ENCODE measurements at regions not wholly inside any gene's neighbourhood (a gene's known extent, or its start where the extent isn't known, plus 50 kb on each side); places are given as distances from the start of the nearest gene placed in this dataset.
"Not testable (repeated sequence)": the region's sequence is repeated elsewhere in the genome, so short reads cannot be mapped to it uniquely, and the experiment has no call there.

DNA sequence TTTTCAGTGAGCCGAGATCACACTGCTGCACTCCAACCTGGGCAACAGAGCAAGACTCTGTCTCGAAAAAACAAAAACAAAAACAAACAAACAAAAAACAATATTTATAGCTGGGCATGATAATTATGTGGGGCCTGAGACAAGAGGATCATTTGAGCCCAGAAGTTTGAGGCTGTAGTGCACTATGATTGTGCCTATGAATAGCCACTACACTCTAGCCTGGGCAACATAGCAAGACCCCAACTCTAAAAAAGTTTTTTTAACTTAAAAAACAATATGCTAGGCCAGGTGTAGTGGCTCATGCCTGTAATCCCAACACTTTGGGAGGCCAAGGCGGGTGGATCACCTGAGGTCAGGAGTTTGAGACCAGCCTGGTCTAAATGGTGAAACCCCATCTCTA, 77.9 kb upstream of the LRPPRC start:
- CTCF ChIA-PET (ENCODE audit: partially characterized antibody): interaction anchor here (1.5 kb wide), 1 partner anchor 27 kb away, joined by 4 read pairs; no protein-coding TSS in a partner anchor
- H2BK15ac ChIP-seq (ENCODE audit: low read length); H3K56ac ChIP-seq (replicated peaks; ENCODE audit: insufficient read length, low read depth, low read length); H3K18ac ChIP-seq (ENCODE audit: extremely low read depth, low read length); H3K23me2 ChIP-seq (ENCODE audit: low read depth, low read length); H3K36me3 ChIP-seq (ENCODE audit: control insufficient read depth in 2 of 4, insufficient read depth in 4 of 4, low read length in 3 of 4); POLR2A ChIA-PET (ENCODE audit: partially characterized antibody); H3K4me2 ChIP-seq (ENCODE audit: insufficient read depth in 1 of 2, low read depth in 2 of 2, low read length in 2 of 2); H2BK20ac ChIP-seq (ENCODE audit: low read length); H2AFZ ChIP-seq (ENCODE audit: low read length); H3K9ac ChIP-seq (replicated peaks in 1 of 4; ENCODE audit: extremely low read depth in 1 of 4, low read depth in 3 of 4, low read length in 3 of 4); H4K5ac ChIP-seq (ENCODE audit: insufficient read length, low read depth, low read length); H3K27me3 ChIP-seq (replicated peaks in 1 of 4; ENCODE audit: control insufficient read depth in 3 of 4, extremely low read depth in 1 of 4, insufficient read depth in 3 of 4, low read length in 3 of 4); H3K14ac ChIP-seq (ENCODE audit: insufficient read length); H3K23ac ChIP-seq (ENCODE audit: insufficient read length); H4K91ac ChIP-seq (replicated peaks; ENCODE audit: insufficient read length, low read length); H3K79me1 ChIP-seq (ENCODE audit: low read depth, low read length); H2AK5ac ChIP-seq (ENCODE audit: low read depth, low read length); H3K9me3 ChIP-seq (ENCODE audit: insufficient read depth in 2 of 2, low read depth in 1 of 2, low read length in 1 of 2); DNase-seq (ENCODE audit: low read depth in 1 of 2, low spot score in 2 of 2); H4K20me1 ChIP-seq (replicated peaks in 1 of 2; ENCODE audit: control insufficient read depth in 1 of 2, insufficient read depth in 2 of 2, low read length in 2 of 2); H2BK12ac ChIP-seq (ENCODE audit: low read depth, low read length); H3K79me2 ChIP-seq (ENCODE audit: control insufficient read depth in 1 of 2, insufficient read depth in 2 of 2, low read length in 2 of 2); FAIRE-seq; H3K27ac ChIP-seq (ENCODE audit: low read depth, low read length); H3K4ac ChIP-seq (replicated peaks; ENCODE audit: insufficient read length, low read depth, low read length); H2BK120ac ChIP-seq (replicated peaks; ENCODE audit: low read depth, low read length); H3K4me1 ChIP-seq (replicated peaks in 1 of 4; ENCODE audit: control insufficient read depth in 3 of 4, insufficient read depth in 4 of 4, low read length in 3 of 4); H4K8ac ChIP-seq (ENCODE audit: extremely low read depth, insufficient read depth, low read length); H2BK5ac ChIP-seq (ENCODE audit: low read depth, low read length); H3K4me3 ChIP-seq (ENCODE audit: extremely low read depth in 1 of 4, insufficient read depth in 2 of 4, low read depth in 3 of 4, low read length in 4 of 4): not testable (repeated sequence)
- TF ChIP-seq KDM1A (IDR thresholded peaks at IDR 0.05; ENCODE audit: borderline replicate concordance, low read length): peak; percentile 66; the same call in 1 of the 2 replicates
- WGBS, 2 experiments (ENCODE audit: extremely low coverage in 1 of 2, insufficient coverage in 1 of 2, insufficient read length in 1 of 2, insufficient replicate concordance in 2 of 2, low coverage in 1 of 2, low lambda C conversion rate in 2 of 2, missing lambda C conversion rate in 1 of 2): 95% methylated on average over 3 of the region's 3 CpGs; no CpG with 5 or more reads in 1 of the 2 experiments

DNA sequence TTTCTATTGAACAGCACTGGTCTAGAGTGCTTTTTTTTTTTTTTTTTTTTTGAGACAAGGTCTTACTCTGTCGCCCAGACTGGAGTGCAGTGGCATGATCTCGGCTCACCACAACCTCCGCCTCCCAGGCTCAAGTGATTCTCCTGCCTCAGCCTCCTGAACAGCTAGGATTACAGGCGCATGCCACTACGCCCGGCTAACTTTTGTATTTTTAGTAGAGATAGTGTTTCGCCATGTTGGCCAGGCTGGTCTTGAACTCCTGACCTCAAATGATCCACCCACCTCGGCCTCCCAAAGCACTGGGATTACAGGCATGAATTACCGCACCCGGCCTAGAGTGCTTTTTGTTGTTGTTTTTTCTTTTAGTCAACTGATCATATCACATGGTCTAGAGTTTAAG, 79.0 kb upstream of the LRPPRC start:
- H3K18ac ChIP-seq (ENCODE audit: extremely low read depth, low read length); H2AK5ac ChIP-seq (ENCODE audit: low read depth, low read length); H3K23me2 ChIP-seq (ENCODE audit: low read depth, low read length); H3K27me3 ChIP-seq (replicated peaks in 1 of 4; ENCODE audit: control insufficient read depth in 3 of 4, extremely low read depth in 1 of 4, insufficient read depth in 3 of 4, low read length in 3 of 4); H2AFZ ChIP-seq (ENCODE audit: low read length); H2BK12ac ChIP-seq (ENCODE audit: low read depth, low read length); H2BK120ac ChIP-seq (replicated peaks; ENCODE audit: low read depth, low read length); H3K27ac ChIP-seq (ENCODE audit: low read depth, low read length); H3K79me1 ChIP-seq (ENCODE audit: low read depth, low read length); H3K4me1 ChIP-seq (replicated peaks in 1 of 4; ENCODE audit: control insufficient read depth in 3 of 4, insufficient read depth in 4 of 4, low read length in 3 of 4); H3K56ac ChIP-seq (replicated peaks; ENCODE audit: insufficient read length, low read depth, low read length); H4K91ac ChIP-seq (replicated peaks; ENCODE audit: insufficient read length, low read length); H4K8ac ChIP-seq (ENCODE audit: extremely low read depth, insufficient read depth, low read length); H3K23ac ChIP-seq (ENCODE audit: insufficient read length); H4K5ac ChIP-seq (ENCODE audit: insufficient read length, low read depth, low read length); H3K79me2 ChIP-seq (ENCODE audit: control insufficient read depth in 1 of 2, insufficient read depth in 2 of 2, low read length in 2 of 2); CTCF ChIA-PET (ENCODE audit: partially characterized antibody); H2BK20ac ChIP-seq (ENCODE audit: low read length); H2BK5ac ChIP-seq (ENCODE audit: low read depth, low read length); DNase-seq (ENCODE audit: low read depth in 1 of 2, low spot score in 2 of 2); H3K36me3 ChIP-seq (ENCODE audit: control insufficient read depth in 2 of 4, insufficient read depth in 4 of 4, low read length in 3 of 4); H3K4ac ChIP-seq (replicated peaks; ENCODE audit: insufficient read length, low read depth, low read length); H3K4me2 ChIP-seq (ENCODE audit: insufficient read depth in 1 of 2, low read depth in 2 of 2, low read length in 2 of 2); H4K20me1 ChIP-seq (replicated peaks in 1 of 2; ENCODE audit: control insufficient read depth in 1 of 2, insufficient read depth in 2 of 2, low read length in 2 of 2); H3K9me3 ChIP-seq (ENCODE audit: insufficient read depth in 2 of 2, low read depth in 1 of 2, low read length in 1 of 2); H3K14ac ChIP-seq (ENCODE audit: insufficient read length); FAIRE-seq; H2BK15ac ChIP-seq (ENCODE audit: low read length); H3K9ac ChIP-seq (replicated peaks in 1 of 4; ENCODE audit: extremely low read depth in 1 of 4, low read depth in 3 of 4, low read length in 3 of 4); H3K4me3 ChIP-seq (ENCODE audit: extremely low read depth in 1 of 4, insufficient read depth in 2 of 4, low read depth in 3 of 4, low read length in 4 of 4): not testable (repeated sequence)
- POLR2A ChIA-PET (ENCODE audit: partially characterized antibody): interaction anchor here (0.6 kb wide), 2 partner anchors 17 to 45 kb away, joined by 3 read pairs; no protein-coding TSS in a partner anchor
- WGBS, 2 experiments (ENCODE audit: extremely low coverage in 1 of 2, insufficient coverage in 1 of 2, insufficient read length in 1 of 2, insufficient replicate concordance in 2 of 2, low coverage in 1 of 2, low lambda C conversion rate in 2 of 2, missing lambda C conversion rate in 1 of 2): 87% methylated on average over 8 of the region's 10 CpGs; no CpG with 5 or more reads in 1 of the 2 experiments
